ENCODE measurements at regions not wholly inside any gene's neighbourhood (a gene's known extent, or its start where the extent isn't known, plus 50 kb on each side); places are given as distances from the start of the nearest gene placed in this dataset.

GRCh38 chr4:111780965-111781364 is 364.3 kb upstream of the FAM241A start:
- no peaks in the 10 kb centered on the region for H3K4me1 ChIP-seq
- ATAC-seq (no peak), DNase-seq (no peak)
- H3K27me3 ChIP-seq, result no peaks in the 10 kb centered on the region
- no peak overlapping the region for H3K4me3 ChIP-seq
- TF ChIP-seq CTCF (IDR thresholded peaks at IDR 0.05 in 4 of 5, conservative IDR thresholded peaks at IDR 0.05 in 1 of 5) (no peak), POLR2A (IDR thresholded peaks at IDR 0.05) (no peak)
- no peaks in the 10 kb centered on the region for H3K36me3 ChIP-seq
- H3K27ac ChIP-seq, result no peak overlapping the region
- intact Hi-C loops (cut with DNase I; ENCODE audit: low total_unique reads), result no loop called here
- in situ Hi-C loops (cut with MboI; ENCODE audit: low sequenced_read_pairs in 4 of 4), result no loop called here
- no peaks in the 10 kb centered on the region for H3K9me3 ChIP-seq

- no peaks in the 10 kb centered on the region for H3K9me3 ChIP-seq
- ATAC-seq (no peak), DNase-seq (no peak)
- H3K4me3 ChIP-seq, result no peak overlapping the region
- H3K27ac ChIP-seq, result no peak overlapping the region
- in situ Hi-C loops (cut with MboI; ENCODE audit: low sequenced_read_pairs in 4 of 4) (no loop called here), intact Hi-C loops (cut with DNase I; ENCODE audit: low total_unique reads) (no loop called here)
- no peaks in the 10 kb centered on the region for H3K27me3 ChIP-seq
- H3K36me3 ChIP-seq, result no peaks in the 10 kb centered on the region
- H3K4me1 ChIP-seq, result no peaks in the 10 kb centered on the region
- TF ChIP-seq POLR2A (IDR thresholded peaks at IDR 0.05) (no peak), CTCF (IDR thresholded peaks at IDR 0.05 in 4 of 5, conservative IDR thresholded peaks at IDR 0.05 in 1 of 5) (no peak)
These were observed 363.6 kb upstream of the FAM241A start for GRCh38 chr4:111781611-111782010.

- in situ Hi-C loops (cut with MboI; ENCODE audit: low sequenced_read_pairs in 4 of 4) (no loop called here), intact Hi-C loops (cut with DNase I; ENCODE audit: low total_unique reads) (no loop called here)
- DNase-seq (no peak), ATAC-seq (no peak)
- no peak overlapping the region for H3K27ac ChIP-seq
- peaks cover 0 to 10% (median 5%) of the 10 kb centered on the region in 3 donors for H3K27me3 ChIP-seq
- H3K36me3 ChIP-seq, result no peaks in the 10 kb centered on the region
- TF ChIP-seq CTCF (IDR thresholded peaks at IDR 0.05 in 4 of 5, conservative IDR thresholded peaks at IDR 0.05 in 1 of 5) (no peak), POLR2A (IDR thresholded peaks at IDR 0.05) (no peak)
- no peaks in the 10 kb centered on the region for H3K4me1 ChIP-seq
- H3K9me3 ChIP-seq, result no peaks in the 10 kb centered on the region
- H3K4me3 ChIP-seq, result no peak overlapping the region
These were observed 357.2 kb upstream of the FAM241A start for GRCh38 chr4:111788099-111788498.

GRCh38 chr4:111789901-111790640 is 355.2 kb upstream of the FAM241A start:
- intact Hi-C loops (cut with DNase I; ENCODE audit: low total_unique reads), result no loop called here
- no peak overlapping the region for H3K4me3 ChIP-seq
- no peaks in the 10 kb centered on the region for H3K9me3 ChIP-seq
- no peak for DNase-seq
- no peaks in the 10 kb centered on the region for H3K36me3 ChIP-seq
- H3K27me3 ChIP-seq, result peaks cover 0 to 10% (median 5%) of the 10 kb centered on the region in 3 donors
- in situ Hi-C loops (cut with MboI; ENCODE audit: low sequenced_read_pairs in 4 of 4), result no loop called here
- no peaks in the 10 kb centered on the region for H3K4me1 ChIP-seq
- H3K27ac ChIP-seq, result no peak overlapping the region
- ATAC-seq, result no peak
- TF ChIP-seq POLR2A (IDR thresholded peaks at IDR 0.05) (no peak), CTCF (IDR thresholded peaks at IDR 0.05 in 4 of 5, conservative IDR thresholded peaks at IDR 0.05 in 1 of 5) (no peak)

GRCh38 chr4:111792632-111793031 is 352.6 kb upstream of the FAM241A start:
- H3K9me3 ChIP-seq, result no peaks in the 10 kb centered on the region
- H3K36me3 ChIP-seq, result no peaks in the 10 kb centered on the region
- no peak overlapping the region for H3K4me3 ChIP-seq
- H3K27me3 ChIP-seq, result peaks cover 0 to 7% (median 5%) of the 10 kb centered on the region in 3 donors
- in situ Hi-C loops (cut with MboI; ENCODE audit: low sequenced_read_pairs in 4 of 4), result no loop called here
- ATAC-seq (no peak), DNase-seq (no peak)
- no peak overlapping the region for H3K27ac ChIP-seq
- H3K4me1 ChIP-seq, result no peaks in the 10 kb centered on the region
- intact Hi-C loops (cut with DNase I; ENCODE audit: low total_unique reads), result no loop called here
- no peak for TF ChIP-seq POLR2A (IDR thresholded peaks at IDR 0.05)
- TF ChIP-seq CTCF (IDR thresholded peaks at IDR 0.05 in 4 of 5, conservative IDR thresholded peaks at IDR 0.05 in 1 of 5), result no peak
